ENCODE measurements at regions not wholly inside any gene's neighbourhood (a gene's known extent, or its start where the extent isn't known, plus 50 kb on each side); places are given as distances from the start of the nearest gene placed in this dataset.
"Not testable (repeated sequence)": the region's sequence is repeated elsewhere in the genome, so short reads cannot be mapped to it uniquely, and the experiment has no call there.

GRCh38 chrX:943035-943434 is 269.4 kb downstream of the CRLF2 start:
- no peak for DNase-seq

DNA sequence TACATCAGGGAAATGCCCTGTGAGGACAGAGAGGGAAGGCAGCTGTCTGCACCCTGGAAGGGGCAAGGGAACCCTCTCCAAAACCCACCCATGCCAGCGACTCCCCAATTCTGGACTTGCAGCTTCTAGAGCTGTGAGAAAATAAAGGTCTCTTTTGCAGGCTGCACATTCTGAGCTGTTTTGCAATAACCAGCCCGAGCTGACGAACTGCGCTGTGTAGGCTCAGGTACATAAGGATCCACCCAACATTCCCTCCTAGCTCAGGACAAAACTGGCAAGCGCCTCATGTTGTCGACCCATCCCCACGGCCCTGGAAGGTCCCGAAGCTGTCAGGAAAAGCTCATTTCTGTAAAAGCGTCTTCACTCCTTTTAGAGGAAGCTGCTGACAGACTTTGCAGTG is 271.8 kb downstream of the CRLF2 start:
- no peak for DNase-seq

- DNase-seq, result no peak
These were observed 275.3 kb downstream of the CRLF2 start for GRCh38 chrX:936979-937769.

- no peak for DNase-seq
These were observed 278.8 kb downstream of the CRLF2 start for GRCh38 chrX:933611-934010.

DNA sequence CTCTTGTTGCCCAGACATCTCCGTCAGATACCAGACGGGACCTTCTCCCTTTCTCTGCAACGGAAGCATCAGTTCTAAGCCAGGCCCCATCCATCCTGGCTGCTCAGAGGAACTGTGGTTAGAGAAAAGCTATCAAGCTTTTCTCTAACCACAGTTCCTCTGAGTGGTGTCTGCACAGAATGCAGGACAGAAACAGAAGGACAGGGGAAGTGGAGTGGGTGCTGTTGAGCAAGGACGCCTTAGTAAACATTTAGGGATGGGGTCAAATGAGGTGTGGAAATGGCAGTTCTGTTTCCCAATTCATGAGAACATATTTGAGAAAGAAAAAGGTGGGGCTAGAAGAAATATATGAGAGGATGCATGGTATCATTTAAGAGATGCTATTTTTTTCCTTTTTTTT is 283.8 kb downstream of the CRLF2 start:
- no peak for DNase-seq

- no peak for DNase-seq
These were observed 285.5 kb downstream of the CRLF2 start for GRCh38 chrX:926991-927390.

DNA sequence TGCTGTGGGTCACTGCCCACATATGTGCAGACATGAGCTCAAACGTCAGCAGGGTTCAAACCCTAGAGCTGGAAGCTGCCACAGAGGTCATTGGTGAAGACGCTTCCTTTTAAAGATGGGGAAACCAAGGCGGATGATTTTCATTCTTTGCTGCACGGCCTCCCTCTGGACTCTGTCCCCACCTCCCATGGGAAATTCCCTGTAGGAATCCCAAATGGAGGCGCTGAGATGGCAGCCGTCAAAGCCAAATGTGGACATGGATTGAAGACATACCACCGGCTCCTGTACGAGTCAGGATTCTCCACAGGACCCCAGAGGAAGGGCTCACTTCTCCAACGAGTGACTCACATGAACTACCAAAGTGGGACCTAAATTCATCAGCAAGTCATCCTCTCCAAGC is 286.4 kb downstream of the CRLF2 start:
- DNase-seq, result no peak

GRCh38 chrX:925652-926061 is 286.8 kb downstream of the CRLF2 start:
- DNase-seq, result no peak

DNA sequence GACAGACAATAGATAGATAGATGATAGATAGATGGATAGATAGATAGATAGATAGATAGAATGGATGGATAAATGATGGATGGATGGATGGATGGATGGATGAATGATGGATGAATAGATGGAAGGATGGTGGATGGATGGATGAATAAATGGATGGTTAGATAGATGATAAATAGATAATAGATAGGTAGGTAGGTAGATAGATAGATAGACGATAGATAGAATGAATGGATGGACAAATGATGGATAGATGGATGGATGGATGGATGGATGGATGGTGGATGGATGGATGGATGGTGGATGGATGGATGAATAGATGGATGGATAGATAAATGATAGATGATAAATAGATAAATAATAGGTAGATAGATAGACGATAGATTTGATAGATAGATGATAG is 287.4 kb downstream of the CRLF2 start:
- DNase-seq, result no peak

GRCh38 chrX:924017-924416 is 288.4 kb downstream of the CRLF2 start:
- no peak for DNase-seq

DNA sequence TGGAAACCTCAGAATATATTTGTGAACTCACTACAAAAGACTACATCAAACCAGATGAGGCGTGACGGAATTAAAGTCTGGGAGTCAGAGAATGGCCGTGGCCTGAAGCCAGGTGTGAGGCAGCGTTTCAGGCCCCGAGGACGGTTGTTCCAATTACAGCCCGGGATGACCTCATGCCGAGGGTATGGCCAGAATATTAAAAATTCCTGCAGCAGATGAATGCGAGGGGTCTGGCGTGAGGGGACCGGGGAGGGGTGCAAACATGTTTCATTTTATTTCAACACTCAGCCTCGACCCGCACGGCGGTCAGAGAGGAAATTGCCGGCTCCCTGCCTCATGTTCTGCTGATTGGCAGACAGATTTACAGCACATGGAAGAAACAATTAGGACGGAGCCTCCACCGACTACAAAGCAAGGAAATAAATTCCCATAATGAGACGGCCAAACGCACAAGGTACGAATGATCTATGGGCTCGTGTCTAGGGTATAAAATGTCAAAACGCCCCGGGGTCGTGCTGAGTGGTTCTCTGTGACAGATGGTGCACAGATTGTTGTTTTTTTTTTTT is 289.7 kb downstream of the SHOX start:
- no peak for DNase-seq

DNA sequence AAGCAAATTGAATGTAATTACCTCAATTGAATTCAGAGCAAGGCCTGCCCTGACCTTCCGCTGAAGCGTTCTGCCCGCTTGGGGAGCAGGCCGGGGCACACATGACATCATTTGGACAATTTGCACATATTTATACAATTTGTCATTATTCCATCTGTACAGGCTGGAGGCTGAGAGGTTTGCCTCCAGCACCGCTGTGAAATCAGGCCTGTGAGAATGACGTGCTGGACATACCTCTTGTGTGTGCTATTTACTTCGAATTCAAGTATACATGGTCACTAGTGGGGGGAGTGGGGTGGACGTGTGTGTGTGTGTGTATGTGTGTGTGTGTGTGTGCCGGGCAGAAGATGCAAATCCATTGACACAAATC is 285.6 kb downstream of the SHOX start:
- DNase-seq, result no peak

DNA sequence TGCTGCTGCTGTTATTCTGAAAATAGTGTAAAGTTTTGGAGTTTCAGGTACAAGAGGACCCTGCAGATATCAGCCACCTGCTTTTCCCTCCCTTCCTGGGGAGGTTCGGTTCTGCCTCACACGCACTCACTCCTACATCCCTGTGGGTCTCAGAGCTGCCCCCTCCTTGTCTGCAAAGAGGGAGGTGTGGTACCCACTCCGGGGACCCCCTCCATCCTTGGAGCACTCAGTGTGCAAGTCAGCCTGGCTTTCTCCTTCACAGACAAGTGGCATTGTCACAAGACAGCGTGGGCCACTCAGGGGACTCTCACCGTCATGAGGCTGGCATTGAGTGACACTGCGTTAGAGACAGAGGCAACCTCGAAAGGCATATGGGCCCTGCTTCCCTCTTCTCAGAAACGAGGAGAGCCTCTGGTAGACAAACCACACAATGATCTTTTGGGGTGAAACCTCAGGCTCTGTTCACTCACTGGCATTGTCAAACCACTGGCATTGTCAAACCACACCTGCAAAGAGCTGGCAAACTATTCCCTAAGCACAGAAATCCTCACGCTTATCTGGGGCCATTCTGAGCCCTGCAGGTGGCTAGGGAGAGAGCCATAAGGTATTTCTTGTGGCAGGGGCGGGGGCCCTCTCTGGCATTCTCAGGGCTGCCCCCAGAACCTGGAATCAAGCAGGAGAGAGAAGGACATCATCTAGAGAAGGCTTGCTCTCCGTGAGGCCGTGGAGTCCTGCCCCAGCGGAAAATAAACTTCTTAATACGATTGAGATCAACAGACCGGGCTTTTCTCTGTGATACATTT is 285.0 kb downstream of the SHOX start:
- DNase-seq, result no peak

- DNase-seq, result no peak
These were observed 283.6 kb downstream of the SHOX start for GRCh38 chrX:914206-914605.

GRCh38 chrX:912677-913076 is 282.1 kb downstream of the SHOX start:
- no peak for DNase-seq

- not testable (repeated sequence) for DNase-seq
These were observed 278.5 kb downstream of the SHOX start for GRCh38 chrX:909068-909467.

DNA sequence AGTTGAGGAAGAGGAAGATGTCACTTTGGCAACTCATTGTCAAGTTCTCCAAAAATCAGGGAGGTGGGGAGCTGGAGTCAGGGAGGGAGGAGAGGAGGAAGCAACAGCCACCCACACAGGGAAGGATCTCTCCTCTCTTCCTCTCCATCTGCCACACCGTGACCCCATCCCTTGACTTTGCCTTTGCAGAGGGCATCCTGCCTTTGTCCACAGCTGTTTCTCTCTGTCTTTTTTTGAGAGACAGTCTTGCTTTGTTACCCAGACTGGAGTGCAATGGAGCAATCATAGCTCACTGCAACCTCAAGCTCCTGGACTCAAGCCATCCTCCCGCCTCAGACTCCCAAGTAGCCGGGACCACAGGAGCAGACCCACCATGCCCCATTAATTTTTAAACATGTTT is 276.0 kb downstream of the SHOX start:
- no peak for DNase-seq

- no peak for DNase-seq
These were observed 275.4 kb downstream of the SHOX start for GRCh38 chrX:905848-906566.

DNA sequence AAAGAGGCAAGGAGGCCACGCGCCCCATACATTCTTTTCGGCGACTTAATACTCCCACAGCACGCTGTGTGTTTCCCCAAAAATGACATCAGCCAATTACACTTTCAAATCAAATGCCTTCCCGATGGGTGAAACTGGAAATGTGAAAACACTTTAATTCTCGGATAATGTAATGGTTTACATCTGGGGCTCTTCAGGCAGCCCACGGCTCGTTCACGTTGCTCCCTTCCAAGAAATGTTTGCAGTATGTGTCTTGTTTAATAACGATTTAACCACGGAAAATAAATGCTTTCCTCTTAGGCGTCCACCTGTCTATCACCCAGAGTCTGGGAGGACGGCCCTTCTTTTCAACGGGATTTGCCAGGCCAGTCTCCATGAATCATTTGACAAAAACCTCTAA is 272.5 kb downstream of the SHOX start:
- DNase-seq, result no peak

DNA sequence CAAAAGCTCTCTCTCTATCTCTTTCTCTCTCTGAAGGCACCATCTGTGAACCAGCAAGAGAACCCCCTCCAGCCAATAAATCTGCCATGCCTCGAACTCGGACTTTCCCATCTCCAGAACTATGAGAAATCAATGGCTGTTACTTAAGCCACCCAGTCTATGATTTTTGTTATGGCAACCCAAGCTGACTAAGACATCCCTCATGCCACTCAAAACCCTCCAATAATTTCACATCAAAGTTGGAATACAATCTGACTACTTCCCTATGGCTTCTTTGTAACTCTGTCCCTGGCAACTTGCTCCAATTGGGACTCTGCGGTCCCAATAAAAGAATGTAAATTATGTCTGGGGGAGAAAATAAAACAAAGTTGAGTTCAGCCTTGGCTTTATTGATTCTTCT is 265.7 kb downstream of the SHOX start:
- DNase-seq, result no peak

GRCh38 chrX:889966-890651 is 259.5 kb downstream of the SHOX start:
- no peak for DNase-seq

DNA sequence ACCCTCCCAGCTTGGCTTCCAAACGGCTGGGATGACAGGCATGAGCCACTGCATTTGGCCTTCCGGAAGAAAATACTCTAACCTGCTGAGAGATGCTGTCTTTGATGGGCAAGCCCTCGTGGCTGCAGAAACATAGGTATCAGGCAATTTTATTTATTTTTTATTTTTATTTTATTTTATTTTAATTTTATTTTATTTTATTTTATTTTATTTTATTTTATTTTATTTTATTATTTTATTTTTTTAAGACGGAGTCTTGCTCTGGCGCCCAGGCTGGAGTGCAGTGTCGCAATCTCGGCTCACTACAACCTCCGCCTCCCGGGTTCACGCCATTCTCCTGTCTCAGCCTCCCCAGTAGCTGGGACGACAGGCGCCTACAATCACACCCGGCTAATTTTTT is 257.1 kb downstream of the SHOX start:
- DNase-seq, result not testable (repeated sequence)

GRCh38 chrX:883588-883987 is 253.0 kb downstream of the SHOX start:
- no peak for DNase-seq

All from CD4-positive, alpha-beta T cell treated with Interferon alpha-2 for 1 hour (primary cell).